ENCODE measurements at regions not wholly inside any gene's neighbourhood (a gene's known extent, or its start where the extent isn't known, plus 50 kb on each side); places are given as distances from the start of the nearest gene placed in this dataset.

GRCh38 chr17:36736201-36737156 lies 135.1 kb downstream of the MRM1 start:
- TF ChIP-seq FOXP4 (CRISPR knock-in tag; IDR thresholded peaks at IDR 0.05) (no peak), NR2C2 (CRISPR knock-in tag; IDR thresholded peaks at IDR 0.05) (no peak), ERG (CRISPR knock-in tag; IDR thresholded peaks at IDR 0.05) (no peak), CTCF (IDR thresholded peaks at IDR 0.05) (no peak)
- Mint-ChIP-seq H3K36me3 (no peaks in the 10 kb centered on the region), H3K9me3 (peaks cover 7% of the 10 kb centered on the region), H3K27me3 (ENCODE audit: low read depth) (peaks cover under 1% of the 10 kb centered on the region), H3K4me3 (no peak overlapping the region), H3K27ac (no peak overlapping the region), H3K4me1 (peaks cover 35% of the 10 kb centered on the region)
- POLR2A ChIA-PET = interaction anchor here (1.0 kb wide), 1 partner anchor 12 kb away, joined by 3 read pairs; no protein-coding TSS in a partner anchor
- CTCF ChIA-PET = no interaction called here
- DNase-seq (ENCODE audit: low spot score) (no peak), ATAC-seq (no peak)

GRCh38 chr17:36739208-36739607 lies 137.8 kb downstream of the MRM1 start:
- ATAC-seq (no peak), DNase-seq (ENCODE audit: low spot score) (no peak)
- H3K9me3 Mint-ChIP-seq = peaks cover 9% of the 10 kb centered on the region
- TF ChIP-seq HMGA2 (CRISPR knock-in tag; IDR thresholded peaks at IDR 0.05) = no peak
- no peak for TF ChIP-seq FOXJ3 (CRISPR knock-in tag; IDR thresholded peaks at IDR 0.05; ENCODE audit: borderline replicate concordance)
- TF ChIP-seq GABPB1 (CRISPR knock-in tag; IDR thresholded peaks at IDR 0.05) = no peak
- TF ChIP-seq PREB (CRISPR knock-in tag; IDR thresholded peaks at IDR 0.05; ENCODE audit: borderline replicate concordance) = no peak
- no peak for TF ChIP-seq GRHL2 (CRISPR knock-in tag; IDR thresholded peaks at IDR 0.05; ENCODE audit: insufficient replicate concordance, severe bottlenecking)
- ChIA-PET POLR2A (no interaction called here), CTCF (no interaction called here)
- H3K27ac Mint-ChIP-seq = no peak overlapping the region
- no peaks in the 10 kb centered on the region for H3K36me3 Mint-ChIP-seq
- no peak overlapping the region for H3K4me3 Mint-ChIP-seq
- H3K4me1 Mint-ChIP-seq = peaks cover 29% of the 10 kb centered on the region
- H3K27me3 Mint-ChIP-seq (ENCODE audit: low read depth) = no peaks in the 10 kb centered on the region

- Mint-ChIP-seq H3K4me1 (peaks cover 22% of the 10 kb centered on the region), H3K27me3 (ENCODE audit: low read depth) (no peaks in the 10 kb centered on the region), H3K36me3 (no peaks in the 10 kb centered on the region)
- TF ChIP-seq TP53 (CRISPR knock-in tag; IDR thresholded peaks at IDR 0.05) = no peak
- TF ChIP-seq CREM (CRISPR knock-in tag; IDR thresholded peaks at IDR 0.05) = no peak
- TF ChIP-seq TEAD4 (CRISPR knock-in tag; IDR thresholded peaks at IDR 0.05) = no peak
- TF ChIP-seq ZNF671 (CRISPR knock-in tag; IDR thresholded peaks at IDR 0.05) = no peak
- TF ChIP-seq ZNF263 (CRISPR knock-in tag; IDR thresholded peaks at IDR 0.05; ENCODE audit: low read depth) = no peak
- no peak for TF ChIP-seq USF2 (CRISPR knock-in tag; IDR thresholded peaks at IDR 0.05)
- TF ChIP-seq ZNF232 (CRISPR knock-in tag; IDR thresholded peaks at IDR 0.05) = no peak
- TF ChIP-seq E2F5 (CRISPR knock-in tag; IDR thresholded peaks at IDR 0.05) = no peak
- no peak for TF ChIP-seq STAT6 (CRISPR knock-in tag; conservative IDR thresholded peaks at IDR 0.05; ENCODE audit: low read depth)
- no peak for TF ChIP-seq IRF2 (CRISPR knock-in tag; IDR thresholded peaks at IDR 0.05; ENCODE audit: borderline replicate concordance, low read depth)
- TF ChIP-seq RORB (CRISPR knock-in tag; IDR thresholded peaks at IDR 0.05) = no peak
Observed at GRCh38 chr17:36740157-36740556, 138.8 kb downstream of the MRM1 start.

More at GRCh38 chr17:36740157-36740556, 138.8 kb downstream of the MRM1 start:
- ChIA-PET POLR2A (interaction anchor here (0.6 kb wide), 1 partner anchor 21 kb away, joined by 3 read pairs; no protein-coding TSS in a partner anchor), CTCF (interaction anchor here (1.2 kb wide), 1 partner anchor 15 kb away, joined by 3 read pairs; no protein-coding TSS in a partner anchor)
- DNase-seq (ENCODE audit: low spot score) = no peak
- ATAC-seq = no peak
- H3K27ac Mint-ChIP-seq = no peak overlapping the region
- no peak overlapping the region for H3K4me3 Mint-ChIP-seq
- peaks cover 13% of the 10 kb centered on the region for H3K9me3 Mint-ChIP-seq

Data from WTC11 (cell line).